ENCODE measurements at regions not wholly inside any gene's neighbourhood (a gene's known extent, or its start where the extent isn't known, plus 50 kb on each side); places are given as distances from the start of the nearest gene placed in this dataset.

DNA sequence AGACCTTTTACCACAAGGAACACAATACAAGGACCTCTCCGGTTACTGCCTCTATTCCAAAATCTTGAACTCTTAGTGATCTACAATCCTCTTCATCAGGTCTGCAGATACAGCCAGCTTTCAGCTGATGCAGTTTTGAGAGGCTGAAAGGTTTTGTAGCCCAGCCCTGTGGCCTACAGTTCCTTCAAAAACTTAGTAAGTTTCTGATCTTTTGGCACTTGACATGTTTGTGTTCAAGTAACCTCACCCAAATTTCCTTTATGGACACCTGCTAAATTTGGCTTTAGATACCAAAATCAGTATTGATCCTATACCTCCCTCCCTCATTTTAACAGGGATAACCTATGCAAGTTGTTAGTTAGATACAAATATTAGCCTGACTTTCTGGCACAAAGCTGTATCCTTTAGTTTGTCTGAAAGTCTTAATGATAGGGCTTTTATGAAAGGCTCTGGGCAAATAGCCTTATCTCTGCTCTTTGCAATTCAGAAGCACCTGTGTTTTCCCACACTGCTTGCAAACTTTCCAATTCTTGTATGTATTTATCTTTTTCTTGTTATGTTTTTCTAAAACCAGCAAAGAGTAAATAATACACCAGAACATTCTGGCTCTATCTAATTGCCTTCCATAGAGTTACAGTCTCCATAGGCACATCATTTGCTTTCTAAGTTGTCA lies 650.5 kb upstream of the KLHL29 start:
- Histone ChIP-seq H3K9ac (ENCODE audit: low read length) (no peak overlapping the region), H3K4me1 (ENCODE audit: insufficient read depth, low read length) (no peaks in the 10 kb centered on the region), H3K27ac (ENCODE audit: low read depth, low read length) (no peak overlapping the region), H3K36me3 (ENCODE audit: insufficient read depth, low read length) (no peaks in the 10 kb centered on the region), H3K4me3 (ENCODE audit: low read depth in 1 of 2, low read length in 2 of 2) (no peak overlapping the region), H3K27me3 (ENCODE audit: control insufficient read depth in 1 of 2, insufficient read depth in 2 of 2, low read length in 2 of 2) (no peaks in the 10 kb centered on the region), H3K9me3 (ENCODE audit: low read length) (no peaks in the 10 kb centered on the region)

- Histone ChIP-seq H3K36me3 (ENCODE audit: insufficient read depth, low read length) (no peaks in the 10 kb centered on the region), H3K4me3 (ENCODE audit: low read depth in 1 of 2, low read length in 2 of 2) (no peak overlapping the region), H3K9me3 (ENCODE audit: low read length) (no peaks in the 10 kb centered on the region)
Measured at GRCh38 chr2:22737144-22737543, 647.8 kb upstream of the KLHL29 start.

GRCh38 chr2:22741216-22741615 lies 643.8 kb upstream of the KLHL29 start:
- no peaks in the 10 kb centered on the region for H3K27me3 ChIP-seq (ENCODE audit: control insufficient read depth in 1 of 2, insufficient read depth in 2 of 2, low read length in 2 of 2)
- no peak overlapping the region for H3K27ac ChIP-seq (ENCODE audit: low read depth, low read length)
- H3K4me3 ChIP-seq (ENCODE audit: low read depth in 1 of 2, low read length in 2 of 2) = no peak overlapping the region
- no peaks in the 10 kb centered on the region for H3K9me3 ChIP-seq (ENCODE audit: low read length)
- no peaks in the 10 kb centered on the region for H3K36me3 ChIP-seq (ENCODE audit: insufficient read depth, low read length)
- no peaks in the 10 kb centered on the region for H3K4me1 ChIP-seq (ENCODE audit: insufficient read depth, low read length)
- H3K9ac ChIP-seq (ENCODE audit: low read length) = no peak overlapping the region

More at GRCh38 chr2:22737144-22737543, 647.8 kb upstream of the KLHL29 start:
- no peaks in the 10 kb centered on the region for H3K4me1 ChIP-seq (ENCODE audit: insufficient read depth, low read length)
- H3K9ac ChIP-seq (ENCODE audit: low read length) = no peak overlapping the region
- H3K27ac ChIP-seq (ENCODE audit: low read depth, low read length) = no peak overlapping the region
- no peaks in the 10 kb centered on the region for H3K27me3 ChIP-seq (ENCODE audit: control insufficient read depth in 1 of 2, insufficient read depth in 2 of 2, low read length in 2 of 2)

DNA sequence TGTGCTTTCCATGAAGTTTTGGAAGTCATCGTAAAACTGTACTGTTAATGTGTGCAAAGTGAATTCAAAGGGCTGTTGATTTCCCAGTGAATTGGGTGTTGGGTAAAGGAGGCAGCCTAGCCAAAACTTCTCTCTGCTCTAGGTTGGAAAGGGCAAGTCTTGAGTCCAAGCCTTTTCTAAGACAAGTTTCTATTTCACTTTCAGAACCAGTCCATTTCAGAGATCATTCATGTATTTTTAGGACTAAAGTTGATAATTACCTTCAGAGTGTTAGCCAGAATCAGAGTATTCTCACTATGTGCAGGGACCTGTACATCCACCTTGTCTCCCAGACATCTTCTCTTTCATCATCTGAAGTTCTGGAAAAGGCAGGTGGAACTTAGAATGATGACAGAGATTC lies 636.1 kb upstream of the KLHL29 start:
- no peak overlapping the region for H3K27ac ChIP-seq (ENCODE audit: low read depth, low read length)
- H3K4me3 ChIP-seq (ENCODE audit: low read depth in 1 of 2, low read length in 2 of 2) = no peak overlapping the region
- H3K4me1 ChIP-seq (ENCODE audit: insufficient read depth, low read length) = peaks cover 3% of the 10 kb centered on the region
- no peaks in the 10 kb centered on the region for H3K27me3 ChIP-seq (ENCODE audit: control insufficient read depth in 1 of 2, insufficient read depth in 2 of 2, low read length in 2 of 2)
- no peaks in the 10 kb centered on the region for H3K36me3 ChIP-seq (ENCODE audit: insufficient read depth, low read length)
- no peaks in the 10 kb centered on the region for H3K9me3 ChIP-seq (ENCODE audit: low read length)
- H3K9ac ChIP-seq (ENCODE audit: low read length) = no peak overlapping the region

- Histone ChIP-seq H3K27ac (ENCODE audit: low read depth, low read length) (no peak overlapping the region), H3K36me3 (ENCODE audit: insufficient read depth, low read length) (no peaks in the 10 kb centered on the region), H3K27me3 (ENCODE audit: control insufficient read depth in 1 of 2, insufficient read depth in 2 of 2, low read length in 2 of 2) (no peaks in the 10 kb centered on the region), H3K4me1 (ENCODE audit: insufficient read depth, low read length) (peaks cover 3% of the 10 kb centered on the region), H3K9me3 (ENCODE audit: low read length) (no peaks in the 10 kb centered on the region), H3K4me3 (ENCODE audit: low read depth in 1 of 2, low read length in 2 of 2) (no peak overlapping the region), H3K9ac (ENCODE audit: low read length) (no peak overlapping the region)
Measured at GRCh38 chr2:22753476-22753875, 631.5 kb upstream of the KLHL29 start.

DNA sequence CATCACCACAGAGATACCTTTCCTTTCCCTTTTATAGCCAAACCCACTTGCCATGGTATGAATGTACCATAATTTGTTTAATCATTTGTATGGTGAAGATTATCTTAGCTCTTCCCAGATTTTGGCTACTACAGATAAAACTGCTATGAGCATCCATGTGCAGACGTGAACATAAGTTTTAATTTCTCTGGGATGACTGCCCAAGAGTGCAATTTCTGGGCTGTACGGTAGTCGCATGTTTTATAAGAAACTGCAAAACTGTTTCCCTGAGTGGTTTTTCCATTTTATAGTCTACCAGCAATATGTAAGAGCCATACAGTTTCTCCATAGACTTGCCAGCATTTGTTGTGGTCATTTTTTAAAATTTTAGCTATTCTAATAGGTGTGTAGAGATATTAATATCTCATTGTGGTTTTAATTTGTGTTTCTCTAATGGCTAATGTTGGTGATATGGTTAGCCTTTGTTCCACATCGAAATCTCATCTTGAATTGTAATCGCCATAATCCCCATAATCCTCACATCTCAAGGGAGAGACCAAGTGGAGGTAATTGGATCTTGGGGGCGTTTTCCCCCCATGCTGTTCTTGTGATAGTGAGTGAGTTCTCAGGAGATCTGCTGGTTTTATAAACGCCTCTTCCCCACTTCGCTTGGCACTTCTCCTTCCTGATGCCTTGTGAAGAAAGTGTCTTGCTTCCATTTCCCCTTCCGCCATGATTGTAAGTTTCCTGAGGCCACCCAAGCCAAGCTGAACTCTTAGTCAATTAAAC lies 628.5 kb upstream of the KLHL29 start:
- Histone ChIP-seq H3K36me3 (ENCODE audit: insufficient read depth, low read length) (no peaks in the 10 kb centered on the region), H3K4me1 (ENCODE audit: insufficient read depth, low read length) (no peaks in the 10 kb centered on the region), H3K27me3 (ENCODE audit: control insufficient read depth in 1 of 2, insufficient read depth in 2 of 2, low read length in 2 of 2) (no peaks in the 10 kb centered on the region), H3K4me3 (ENCODE audit: low read depth in 1 of 2, low read length in 2 of 2) (no peak overlapping the region), H3K27ac (ENCODE audit: low read depth, low read length) (no peak overlapping the region), H3K9me3 (ENCODE audit: low read length) (no peaks in the 10 kb centered on the region), H3K9ac (ENCODE audit: low read length) (no peak overlapping the region)

DNA sequence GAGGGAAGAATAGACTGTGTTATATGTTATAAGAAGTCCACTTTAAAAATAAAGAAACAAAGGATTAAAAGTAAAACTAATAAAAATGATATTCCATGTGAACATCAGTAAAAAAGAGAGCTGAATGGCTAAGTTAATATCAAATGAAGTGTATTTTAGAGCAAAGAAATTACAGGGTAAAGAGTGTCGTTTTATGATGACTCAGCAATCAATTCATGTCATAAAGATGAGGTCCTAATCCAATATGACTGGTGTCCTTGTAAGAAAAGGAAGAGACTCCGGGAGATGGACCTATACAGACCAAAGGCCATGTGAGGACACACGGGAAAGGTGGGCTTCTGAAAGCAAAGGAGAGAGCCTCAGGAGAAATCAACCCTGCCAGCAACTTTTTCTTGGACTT lies 615.5 kb upstream of the KLHL29 start:
- Histone ChIP-seq H3K4me3 (ENCODE audit: low read depth in 1 of 2, low read length in 2 of 2) (no peak overlapping the region), H3K4me1 (ENCODE audit: insufficient read depth, low read length) (no peaks in the 10 kb centered on the region), H3K27ac (ENCODE audit: low read depth, low read length) (no peak overlapping the region), H3K9me3 (ENCODE audit: low read length) (no peaks in the 10 kb centered on the region), H3K9ac (ENCODE audit: low read length) (no peak overlapping the region), H3K27me3 (ENCODE audit: control insufficient read depth in 1 of 2, insufficient read depth in 2 of 2, low read length in 2 of 2) (no peaks in the 10 kb centered on the region), H3K36me3 (ENCODE audit: insufficient read depth, low read length) (no peaks in the 10 kb centered on the region)

- H3K36me3 ChIP-seq (ENCODE audit: insufficient read depth, low read length) = no peaks in the 10 kb centered on the region
- H3K4me3 ChIP-seq (ENCODE audit: low read depth in 1 of 2, low read length in 2 of 2) = no peak overlapping the region
- no peak overlapping the region for H3K9ac ChIP-seq (ENCODE audit: low read length)
- no peak overlapping the region for H3K27ac ChIP-seq (ENCODE audit: low read depth, low read length)
- no peaks in the 10 kb centered on the region for H3K27me3 ChIP-seq (ENCODE audit: control insufficient read depth in 1 of 2, insufficient read depth in 2 of 2, low read length in 2 of 2)
- H3K4me1 ChIP-seq (ENCODE audit: insufficient read depth, low read length) = no peaks in the 10 kb centered on the region
- no peaks in the 10 kb centered on the region for H3K9me3 ChIP-seq (ENCODE audit: low read length)
Measured at GRCh38 chr2:22784566-22784965, 600.4 kb upstream of the KLHL29 start.

DNA sequence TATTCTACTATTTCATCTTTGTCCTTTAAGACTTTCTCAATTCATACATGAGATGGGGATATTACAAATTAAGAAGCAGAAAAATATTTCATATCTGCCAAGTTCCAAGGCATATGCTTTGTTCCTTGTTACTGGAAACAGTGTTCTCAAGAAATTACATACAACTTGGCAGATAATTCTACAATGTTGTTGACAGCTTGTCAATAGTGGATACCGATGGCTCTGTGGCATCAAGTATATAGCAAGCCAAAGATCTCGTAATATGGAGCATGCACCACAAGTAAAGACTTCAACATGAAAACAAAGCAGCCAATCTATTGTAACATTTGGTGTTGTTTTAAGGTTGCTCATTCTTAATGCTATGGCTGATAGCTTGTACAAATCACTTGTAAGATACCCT lies 598.2 kb upstream of the KLHL29 start:
- no peaks in the 10 kb centered on the region for H3K27me3 ChIP-seq (ENCODE audit: control insufficient read depth in 1 of 2, insufficient read depth in 2 of 2, low read length in 2 of 2)
- no peak overlapping the region for H3K4me3 ChIP-seq (ENCODE audit: low read depth in 1 of 2, low read length in 2 of 2)
- no peaks in the 10 kb centered on the region for H3K36me3 ChIP-seq (ENCODE audit: insufficient read depth, low read length)
- no peak overlapping the region for H3K27ac ChIP-seq (ENCODE audit: low read depth, low read length)
- H3K9ac ChIP-seq (ENCODE audit: low read length) = no peak overlapping the region
- no peaks in the 10 kb centered on the region for H3K4me1 ChIP-seq (ENCODE audit: insufficient read depth, low read length)
- no peaks in the 10 kb centered on the region for H3K9me3 ChIP-seq (ENCODE audit: low read length)

DNA sequence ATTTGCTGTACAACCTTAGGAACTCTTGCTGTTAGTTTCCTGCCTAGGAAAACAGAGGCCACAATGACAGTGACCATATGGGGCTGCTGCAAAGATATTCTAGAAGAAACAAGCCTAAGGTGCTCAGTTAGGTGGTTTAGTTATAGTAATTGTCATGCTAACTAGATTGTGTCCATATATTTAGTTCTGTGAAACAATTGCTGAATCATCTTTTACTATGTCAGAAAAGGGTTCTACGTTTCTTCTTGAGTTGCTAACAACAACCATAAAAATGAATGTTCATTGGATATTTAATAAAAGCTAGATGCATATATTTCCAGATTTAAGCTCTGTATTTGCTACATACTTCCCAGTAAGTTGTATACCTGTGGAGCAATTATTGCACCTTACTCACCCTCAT lies 597.2 kb upstream of the KLHL29 start:
- Histone ChIP-seq H3K36me3 (ENCODE audit: insufficient read depth, low read length) (no peaks in the 10 kb centered on the region), H3K9ac (ENCODE audit: low read length) (no peak overlapping the region), H3K9me3 (ENCODE audit: low read length) (no peaks in the 10 kb centered on the region), H3K4me1 (ENCODE audit: insufficient read depth, low read length) (no peaks in the 10 kb centered on the region), H3K27ac (ENCODE audit: low read depth, low read length) (no peak overlapping the region), H3K4me3 (ENCODE audit: low read depth in 1 of 2, low read length in 2 of 2) (no peak overlapping the region), H3K27me3 (ENCODE audit: control insufficient read depth in 1 of 2, insufficient read depth in 2 of 2, low read length in 2 of 2) (no peaks in the 10 kb centered on the region)

DNA sequence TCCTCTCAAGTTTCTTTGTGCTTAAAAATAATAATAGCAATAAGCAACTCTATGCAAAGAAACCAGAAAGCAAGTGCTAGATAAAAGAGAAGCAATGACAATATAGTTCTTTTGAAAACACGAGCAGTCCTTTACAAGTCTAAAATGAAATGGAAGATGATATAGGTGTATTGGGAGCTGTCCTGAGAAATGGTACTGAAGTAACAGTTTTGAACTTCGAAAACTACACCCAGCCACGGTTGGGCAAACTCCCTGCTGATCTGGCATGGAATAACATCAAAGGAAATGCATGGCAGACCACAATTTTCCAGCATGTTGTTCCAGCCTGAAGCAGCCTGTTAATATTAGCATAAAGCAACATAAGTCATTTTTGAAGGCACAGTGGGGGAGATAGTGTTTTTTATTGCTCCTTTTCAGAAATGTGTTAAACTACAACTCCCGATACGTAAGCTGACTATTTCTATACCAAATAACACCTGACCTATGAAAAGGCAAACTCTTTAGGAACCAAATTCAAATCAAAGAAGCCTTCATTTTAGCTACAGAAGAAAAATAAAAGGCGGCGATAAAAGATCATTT lies 596.1 kb upstream of the KLHL29 start:
- Histone ChIP-seq H3K9ac (ENCODE audit: low read length) (no peak overlapping the region), H3K4me3 (ENCODE audit: low read depth in 1 of 2, low read length in 2 of 2) (no peak overlapping the region), H3K27ac (ENCODE audit: low read depth, low read length) (no peak overlapping the region), H3K4me1 (ENCODE audit: insufficient read depth, low read length) (no peaks in the 10 kb centered on the region), H3K36me3 (ENCODE audit: insufficient read depth, low read length) (no peaks in the 10 kb centered on the region), H3K27me3 (ENCODE audit: control insufficient read depth in 1 of 2, insufficient read depth in 2 of 2, low read length in 2 of 2) (no peaks in the 10 kb centered on the region), H3K9me3 (ENCODE audit: low read length) (no peaks in the 10 kb centered on the region)
